ENCODE measurements at regions not wholly inside any gene's neighbourhood (a gene's known extent, or its start where the extent isn't known, plus 50 kb on each side); places are given as distances from the start of the nearest gene placed in this dataset.

DNA sequence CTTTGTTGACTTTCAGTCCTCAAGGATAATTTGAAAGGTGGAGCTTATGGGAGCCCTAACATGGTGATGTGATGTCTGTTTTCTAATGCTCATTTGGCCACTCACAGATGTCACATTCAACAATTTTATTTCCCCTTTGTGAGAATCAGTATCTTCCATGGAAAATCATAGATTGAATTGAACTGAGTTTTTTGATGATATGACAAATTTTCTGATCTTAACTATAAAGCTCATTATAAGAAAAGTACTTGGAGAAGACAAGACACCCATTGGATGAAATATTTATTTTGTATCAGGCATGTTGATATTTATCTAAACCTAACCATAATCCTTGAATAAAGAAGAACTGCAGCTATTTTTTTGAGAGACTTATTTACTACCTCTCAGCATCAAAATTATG, 824.6 kb upstream of the GOT2 start:
- Histone ChIP-seq H3K9me3 (no peaks in the 10 kb centered on the region), H3K4me3 (no peak overlapping the region), H3K27me3 (no peaks in the 10 kb centered on the region), H3K36me3 (ENCODE audit: low read depth, missing control alignments) (no peaks in the 10 kb centered on the region), H3K27ac (no peak overlapping the region), H3K4me1 (no peaks in the 10 kb centered on the region)
- no peak for TF ChIP-seq POLR2A (IDR thresholded peaks at IDR 0.05)
- TF ChIP-seq, protein P1, sequence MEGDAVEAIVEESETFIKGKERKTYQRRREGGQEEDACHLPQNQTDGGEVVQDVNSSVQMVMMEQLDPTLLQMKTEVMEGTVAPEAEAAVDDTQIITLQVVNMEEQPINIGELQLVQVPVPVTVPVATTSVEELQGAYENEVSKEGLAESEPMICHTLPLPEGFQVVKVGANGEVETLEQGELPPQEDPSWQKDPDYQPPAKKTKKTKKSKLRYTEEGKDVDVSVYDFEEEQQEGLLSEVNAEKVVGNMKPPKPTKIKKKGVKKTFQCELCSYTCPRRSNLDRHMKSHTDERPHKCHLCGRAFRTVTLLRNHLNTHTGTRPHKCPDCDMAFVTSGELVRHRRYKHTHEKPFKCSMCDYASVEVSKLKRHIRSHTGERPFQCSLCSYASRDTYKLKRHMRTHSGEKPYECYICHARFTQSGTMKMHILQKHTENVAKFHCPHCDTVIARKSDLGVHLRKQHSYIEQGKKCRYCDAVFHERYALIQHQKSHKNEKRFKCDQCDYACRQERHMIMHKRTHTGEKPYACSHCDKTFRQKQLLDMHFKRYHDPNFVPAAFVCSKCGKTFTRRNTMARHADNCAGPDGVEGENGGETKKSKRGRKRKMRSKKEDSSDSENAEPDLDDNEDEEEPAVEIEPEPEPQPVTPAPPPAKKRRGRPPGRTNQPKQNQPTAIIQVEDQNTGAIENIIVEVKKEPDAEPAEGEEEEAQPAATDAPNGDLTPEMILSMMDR (IDR thresholded peaks at IDR 0.05): no peak
- no peak for DNase-seq
- intact Hi-C loops (cut with DNase I; ENCODE audit: low total_unique reads): no loop called here

DNA sequence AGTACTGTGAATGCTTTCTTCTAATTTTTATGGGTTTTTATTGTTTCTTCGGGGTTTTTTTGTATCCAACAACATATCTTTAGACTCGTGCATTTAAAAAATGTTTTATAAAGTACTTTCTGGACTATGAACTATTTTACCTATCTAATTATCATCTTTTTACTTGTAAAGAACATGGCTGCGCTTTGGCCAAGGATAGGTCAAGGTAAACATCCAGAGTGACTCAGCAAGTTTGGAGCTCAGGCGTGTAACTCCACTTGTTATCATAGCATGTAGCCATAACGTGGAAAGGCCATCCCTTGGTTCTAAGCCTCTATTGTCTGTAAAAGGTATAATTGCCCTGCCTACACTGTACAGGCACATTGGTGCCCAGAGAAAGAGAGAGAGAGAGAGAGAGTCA, 818.0 kb upstream of the GOT2 start:
- intact Hi-C loops (cut with DNase I; ENCODE audit: low total_unique reads): no loop called here
- WGBS, 2 donors: 45 to 68% methylated on average over 5 of the region's 5 CpGs
- no peak for TF ChIP-seq POLR2A (IDR thresholded peaks at IDR 0.05)
- TF ChIP-seq, protein P1 (IDR thresholded peaks at IDR 0.05): no peak
- no peaks in the 10 kb centered on the region for H3K27me3 ChIP-seq
- no peak for DNase-seq
- no peaks in the 10 kb centered on the region for H3K9me3 ChIP-seq
- no peak overlapping the region for H3K27ac ChIP-seq
- H3K36me3 ChIP-seq (ENCODE audit: low read depth, missing control alignments): no peaks in the 10 kb centered on the region
- no peak overlapping the region for H3K4me3 ChIP-seq
- H3K4me1 ChIP-seq: no peaks in the 10 kb centered on the region

DNA sequence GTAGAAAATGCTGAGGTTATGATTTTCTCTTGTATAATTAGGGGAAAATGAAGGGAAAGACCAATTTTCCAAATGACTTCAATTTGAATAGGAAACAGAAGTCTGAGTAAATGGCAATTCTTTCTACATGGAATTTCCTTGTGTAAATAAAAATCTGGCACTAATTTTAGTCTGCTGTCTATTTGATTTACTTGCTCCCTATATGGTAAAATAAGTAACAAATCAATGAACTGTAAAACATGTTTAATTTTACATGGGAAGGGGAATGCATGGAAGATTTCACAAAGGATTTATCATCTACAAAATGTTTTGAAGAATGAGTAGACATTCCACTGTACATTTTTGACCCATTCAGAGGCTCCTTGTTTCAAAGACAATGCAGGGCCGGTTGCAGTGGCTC, 811.6 kb upstream of the GOT2 start:
- 69 to 100% methylated on average over 1 of the region's 1 CpG for WGBS, 2 donors
- Histone ChIP-seq H3K27ac (no peak overlapping the region), H3K4me1 (no peaks in the 10 kb centered on the region), H3K27me3 (no peaks in the 10 kb centered on the region), H3K36me3 (ENCODE audit: low read depth, missing control alignments) (no peaks in the 10 kb centered on the region), H3K4me3 (no peak overlapping the region), H3K9me3 (no peaks in the 10 kb centered on the region)
- intact Hi-C loops (cut with DNase I; ENCODE audit: low total_unique reads): no loop called here
- TF ChIP-seq, protein P1 (IDR thresholded peaks at IDR 0.05): no peak
- TF ChIP-seq POLR2A (IDR thresholded peaks at IDR 0.05): no peak
- DNase-seq: no peak

DNA sequence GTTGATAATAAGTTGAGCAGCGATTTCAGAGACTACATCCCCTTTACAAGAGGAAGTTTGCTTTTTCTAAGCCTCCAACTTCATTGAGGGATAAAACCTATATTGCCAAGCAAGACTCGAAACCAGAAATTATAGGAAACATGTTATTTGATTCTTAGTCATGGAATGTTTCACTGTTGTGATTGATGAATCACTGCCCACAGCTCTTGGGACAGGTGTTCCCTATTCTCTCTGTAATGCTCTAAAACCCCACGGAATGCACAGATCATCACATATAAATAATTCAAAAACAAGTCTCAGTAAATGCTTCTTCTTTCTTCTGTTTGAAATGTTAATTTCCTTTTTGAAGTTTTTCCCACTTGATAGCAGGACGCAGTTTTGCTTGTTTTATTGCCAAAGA, 809.5 kb upstream of the GOT2 start:
- Histone ChIP-seq H3K9me3 (no peaks in the 10 kb centered on the region), H3K27me3 (no peaks in the 10 kb centered on the region), H3K27ac (no peak overlapping the region), H3K4me3 (no peak overlapping the region), H3K4me1 (no peaks in the 10 kb centered on the region), H3K36me3 (ENCODE audit: low read depth, missing control alignments) (no peaks in the 10 kb centered on the region)
- intact Hi-C loops (cut with DNase I; ENCODE audit: low total_unique reads): no loop called here
- TF ChIP-seq, protein P1 (IDR thresholded peaks at IDR 0.05): no peak
- no peak for TF ChIP-seq POLR2A (IDR thresholded peaks at IDR 0.05)
- DNase-seq: no peak
- WGBS, 2 donors: 42 to 74% methylated on average over 4 of the region's 4 CpGs

DNA sequence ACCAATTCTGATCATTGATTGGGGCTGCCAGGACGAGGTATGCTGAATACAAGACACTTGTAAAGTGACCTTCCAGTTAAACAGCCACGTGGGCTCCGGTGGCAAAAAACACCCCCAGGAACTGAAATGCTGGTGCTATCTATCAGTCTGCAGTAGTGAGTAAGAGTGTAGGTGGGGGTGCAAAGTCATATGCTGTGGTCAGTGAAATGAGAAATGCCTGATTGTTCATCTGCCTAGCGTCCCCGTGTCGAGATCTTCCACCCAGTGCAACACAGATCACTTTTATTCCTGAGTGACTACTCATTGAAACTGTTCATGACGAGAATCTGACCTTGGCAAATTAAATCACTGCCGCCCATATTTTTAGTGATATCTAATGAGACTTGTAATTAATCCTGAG, 806.5 kb upstream of the GOT2 start:
- Histone ChIP-seq H3K4me1 (no peaks in the 10 kb centered on the region), H3K4me3 (no peak overlapping the region), H3K9me3 (no peaks in the 10 kb centered on the region), H3K27ac (no peak overlapping the region), H3K36me3 (ENCODE audit: low read depth, missing control alignments) (no peaks in the 10 kb centered on the region), H3K27me3 (no peaks in the 10 kb centered on the region)
- DNase-seq: no peak
- 70 to 74% methylated on average over 8 of the region's 8 CpGs for WGBS, 2 donors
- TF ChIP-seq POLR2A (IDR thresholded peaks at IDR 0.05): no peak
- TF ChIP-seq, protein P1 (IDR thresholded peaks at IDR 0.05): no peak
- intact Hi-C loops (cut with DNase I; ENCODE audit: low total_unique reads): no loop called here

Data from testis (tissue), 2 donors.